Suprapubic skin (tissue), 4 donors: ENCODE measurements at regions not wholly inside any gene's neighbourhood (a gene's known extent, or its start where the extent isn't known, plus 50 kb on each side); places are given as distances from the start of the nearest gene placed in this dataset.

ENCODE experiments used
- CTCF ChIP-seq, 2 donors: fragments of 200-600 bp in 1 of 2; fragments of 450-650 bp in 1 of 2; sonication (generic) in 1 of 2; IDR thresholded peaks; one replicate each; pipeline ENCODE4 v1.5.1; 2016 to 2019; ENCODE audit warnings: antibody characterized with exemption in 2 of 2, mild to moderate bottlenecking in 1 of 2, moderate library complexity in 1 of 2
- POLR2A ChIP-seq, 2 donors: fragments of 450-650 bp; IDR thresholded peaks; one replicate each; pipeline ENCODE4 v1.6.1; 2017; ENCODE audit warnings: antibody characterized with exemption in 2 of 2, mild to moderate bottlenecking in 2 of 2, moderate library complexity in 2 of 2
- POLR2AphosphoS5 ChIP-seq, 3 donors: sonication (generic); formaldehyde crosslinking; IDR thresholded peaks; one replicate each; pipeline ENCODE4 v1.6.1; 2017; ENCODE audit warnings: antibody characterized with exemption in 3 of 3

- no peak for TF ChIP-seq CTCF (IDR thresholded peaks at IDR 0.05)
- TF ChIP-seq POLR2A (IDR thresholded peaks at IDR 0.05), result no peak
- TF ChIP-seq POLR2AphosphoS5 (IDR thresholded peaks at IDR 0.05), result no peak
Observed at GRCh38 chr14:27079716-27080115, 481.9 kb upstream of the NOVA1 start.
